Neural progenitor cell (in vitro differentiated cells): ENCODE measurements at regions not wholly inside any gene's neighbourhood (a gene's known extent, or its start where the extent isn't known, plus 50 kb on each side); places are given as distances from the start of the nearest gene placed in this dataset.

Source experiments
- CTCF ChIP-seq: fragments of 200-600 bp; sonication (generic); IDR thresholded peaks from 2 replicates; pipeline ENCODE4 v1.5.1; 2017; ENCODE audit warnings: antibody characterized with exemption, mild to moderate bottlenecking
- EZH2 ChIP-seq: fragments of 200-600 bp; sonication (generic); IDR thresholded peaks from 2 replicates; pipeline ENCODE4 v1.6.1; 2017; ENCODE audit warnings: antibody characterized with exemption, mild to moderate bottlenecking, moderate library complexity
- EZH2phosphoT487 ChIP-seq: fragments of 200-600 bp; sonication (generic); IDR thresholded peaks from 2 replicates; pipeline ENCODE4 v1.6.1; 2017; ENCODE audit warnings: antibody characterized with exemption

- no peak for TF ChIP-seq EZH2phosphoT487
- TF ChIP-seq CTCF: no peak
- TF ChIP-seq EZH2: no peak
Measured at GRCh38 chr21:34018910-34019309, 54.5 kb upstream of the MRPS6 start.
